ENCODE measurements at regions not wholly inside any gene's neighbourhood (a gene's known extent, or its start where the extent isn't known, plus 50 kb on each side); places are given as distances from the start of the nearest gene placed in this dataset.

- H3K9me3 ChIP-seq (ENCODE audit: low read length): no peaks in the 10 kb centered on the region
- POLR2A ChIA-PET (ENCODE audit: unreplicated experiment): no interaction called here
- BruUV-seq (replicated peaks): no TSS peak
Observed at GRCh38 chr14:22291406-22291805, 297.6 kb downstream of the DAD1 start.

GRCh38 chr14:22289570-22289969 is 299.5 kb downstream of the DAD1 start:
- Histone ChIP-seq H3K4me2 (ENCODE audit: low read length) (0 out of 2 replicates have a peak overlapping the region, but pooled peaks have one; percentile 24), H3K27me3 (ENCODE audit: low read length) (no peaks in the 10 kb centered on the region), H3K9ac (ENCODE audit: low read length) (no peak overlapping the region), H3K36me3 (ENCODE audit: low read depth, low read length) (no peaks in the 10 kb centered on the region), H4K20me1 (ENCODE audit: low read length) (no peaks in the 10 kb centered on the region), H3K9me2 (replicated peaks; ENCODE audit: low read length) (no peaks in the 10 kb centered on the region), H3K4me3 (ENCODE audit: low read length) (no peak overlapping the region), H2AFZ (ENCODE audit: low read length) (no peak overlapping the region), H3K9me3 (ENCODE audit: low read length) (no peaks in the 10 kb centered on the region), H3K27ac (ENCODE audit: low read length) (no peak overlapping the region), H3F3A (ENCODE audit: low read length, unreplicated experiment) (no peaks in the 10 kb centered on the region), H3K79me2 (ENCODE audit: low read length) (no peaks in the 10 kb centered on the region), H3K4me1 (ENCODE audit: insufficient read depth, low read length) (peaks cover 44% of the 10 kb centered on the region)
- TF ChIP-seq EZH2phosphoT487 (IDR thresholded peaks at IDR 0.05; ENCODE audit: borderline replicate concordance, low read length) (no peak), CTCF (conservative IDR thresholded peaks at IDR 0.05; ENCODE audit: low read depth, low read length) (no peak), EZH2 (IDR thresholded peaks at IDR 0.05; ENCODE audit: low read length, unreplicated experiment) (no peak)
- DNase-seq (peak; percentile 78), ATAC-seq (peak; percentile 46)
- BruUV-seq (replicated peaks): no TSS peak
- POLR2A ChIA-PET (ENCODE audit: unreplicated experiment): interaction anchor here (0.6 kb wide), 1 partner anchor 640 kb away, joined by 3 read pairs; the partner anchor contains the start of gene PRMT5
- intact Hi-C loops (cut with micrococcal nuclease): no loop called here
- CTCF ChIA-PET: no interaction called here

More at GRCh38 chr14:22291406-22291805, 297.6 kb downstream of the DAD1 start:
- Histone ChIP-seq H3K4me1 (ENCODE audit: insufficient read depth, low read length) (peaks cover 62% of the 10 kb centered on the region), H3K27ac (ENCODE audit: low read length) (no peak overlapping the region), H2AFZ (ENCODE audit: low read length) (no peak overlapping the region), H3K36me3 (ENCODE audit: low read depth, low read length) (no peaks in the 10 kb centered on the region), H3K9ac (ENCODE audit: low read length) (no peak overlapping the region), H3K4me2 (ENCODE audit: low read length) (no peak overlapping the region), H4K20me1 (ENCODE audit: low read length) (no peaks in the 10 kb centered on the region), H3K9me2 (replicated peaks; ENCODE audit: low read length) (no peaks in the 10 kb centered on the region), H3K4me3 (ENCODE audit: low read length) (no peak overlapping the region), H3K27me3 (ENCODE audit: low read length) (no peaks in the 10 kb centered on the region), H3F3A (ENCODE audit: low read length, unreplicated experiment) (peaks cover 4% of the 10 kb centered on the region), H3K79me2 (ENCODE audit: low read length) (no peaks in the 10 kb centered on the region)
- TF ChIP-seq EZH2 (IDR thresholded peaks at IDR 0.05; ENCODE audit: low read length, unreplicated experiment): no peak
- no peak for TF ChIP-seq CTCF (conservative IDR thresholded peaks at IDR 0.05; ENCODE audit: low read depth, low read length)
- TF ChIP-seq EZH2phosphoT487 (IDR thresholded peaks at IDR 0.05; ENCODE audit: borderline replicate concordance, low read length): no peak
- intact Hi-C loops (cut with micrococcal nuclease): no loop called here
- CTCF ChIA-PET: no interaction called here
- DNase-seq (peak; percentile 83), ATAC-seq (peak; percentile 29; the same call in 1 of the 2 replicates)

- TF ChIP-seq EZH2 (IDR thresholded peaks at IDR 0.05; ENCODE audit: low read length, unreplicated experiment): no peak
- TF ChIP-seq EZH2phosphoT487 (IDR thresholded peaks at IDR 0.05; ENCODE audit: borderline replicate concordance, low read length): no peak
- TF ChIP-seq CTCF (conservative IDR thresholded peaks at IDR 0.05; ENCODE audit: low read depth, low read length): no peak
- Histone ChIP-seq H3K9me2 (replicated peaks; ENCODE audit: low read length) (no peaks in the 10 kb centered on the region), H3K4me1 (ENCODE audit: insufficient read depth, low read length) (peaks cover 45% of the 10 kb centered on the region), H3K9ac (ENCODE audit: low read length) (no peak overlapping the region), H3K4me3 (ENCODE audit: low read length) (no peak overlapping the region), H3K27me3 (ENCODE audit: low read length) (no peaks in the 10 kb centered on the region), H3K9me3 (ENCODE audit: low read length) (no peaks in the 10 kb centered on the region), H3K4me2 (ENCODE audit: low read length) (no peak overlapping the region), H3K27ac (ENCODE audit: low read length) (no peak overlapping the region), H2AFZ (ENCODE audit: low read length) (no peak overlapping the region), H3K36me3 (ENCODE audit: low read depth, low read length) (no peaks in the 10 kb centered on the region), H3F3A (ENCODE audit: low read length, unreplicated experiment) (no peaks in the 10 kb centered on the region), H4K20me1 (ENCODE audit: low read length) (no peaks in the 10 kb centered on the region), H3K79me2 (ENCODE audit: low read length) (no peaks in the 10 kb centered on the region)
- no peak for ATAC-seq
- ChIA-PET POLR2A (ENCODE audit: unreplicated experiment) (no interaction called here), CTCF (no interaction called here)
- intact Hi-C loops (cut with micrococcal nuclease): no loop called here
- BruUV-seq (replicated peaks): no TSS peak
- no peak for DNase-seq
Observed at GRCh38 chr14:22285991-22286390, 303.0 kb downstream of the DAD1 start.
